ENCODE measurements at regions not wholly inside any gene's neighbourhood (a gene's known extent, or its start where the extent isn't known, plus 50 kb on each side); places are given as distances from the start of the nearest gene placed in this dataset.

DNA sequence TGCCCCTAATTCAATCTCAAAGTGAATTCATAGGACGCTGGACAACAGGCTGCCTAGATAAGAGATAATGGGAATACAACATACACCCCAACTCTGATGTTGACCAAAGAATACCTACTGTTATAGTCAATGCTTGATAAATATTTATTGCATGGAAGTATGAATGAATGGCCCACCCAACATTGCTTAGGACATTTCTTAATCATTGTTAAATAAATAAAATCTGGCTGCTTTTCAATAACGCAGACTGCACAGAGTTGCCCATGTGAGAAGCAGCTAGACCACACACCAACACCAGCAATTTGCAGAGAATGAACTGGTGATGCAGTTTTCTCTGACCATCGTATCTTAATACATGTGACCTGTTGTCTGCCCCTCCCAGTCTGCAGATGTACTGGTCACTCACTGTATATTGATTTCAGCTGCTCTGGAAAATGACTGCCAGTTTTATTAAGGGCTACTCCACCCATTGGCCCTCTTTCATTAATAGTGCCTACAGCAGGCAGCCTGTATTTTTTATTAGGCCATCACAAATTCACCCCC is 236.2 kb upstream of the WWC1 start:
- 59 to 71% methylated on average over 3 of the region's 3 CpGs for WGBS, 2 donors
- ATAC-seq (no peak), DNase-seq (no peak)
- H3K9me3 ChIP-seq = no peaks in the 10 kb centered on the region
- intact Hi-C loops (cut with DNase I) = no loop called here
- no peaks in the 10 kb centered on the region for H3K4me1 ChIP-seq
- H3K27ac ChIP-seq = no peak overlapping the region
- H3K36me3 ChIP-seq (replicated peaks in 1 of 2; ENCODE audit: insufficient read depth in 1 of 2, low read depth in 2 of 2) = no peaks in the 10 kb centered on the region
- H3K4me3 ChIP-seq = no peak overlapping the region
- H3K27me3 ChIP-seq = no peaks in the 10 kb centered on the region
- no peak for TF ChIP-seq POLR2A (IDR thresholded peaks at IDR 0.05)
- TF ChIP-seq, protein P1, sequence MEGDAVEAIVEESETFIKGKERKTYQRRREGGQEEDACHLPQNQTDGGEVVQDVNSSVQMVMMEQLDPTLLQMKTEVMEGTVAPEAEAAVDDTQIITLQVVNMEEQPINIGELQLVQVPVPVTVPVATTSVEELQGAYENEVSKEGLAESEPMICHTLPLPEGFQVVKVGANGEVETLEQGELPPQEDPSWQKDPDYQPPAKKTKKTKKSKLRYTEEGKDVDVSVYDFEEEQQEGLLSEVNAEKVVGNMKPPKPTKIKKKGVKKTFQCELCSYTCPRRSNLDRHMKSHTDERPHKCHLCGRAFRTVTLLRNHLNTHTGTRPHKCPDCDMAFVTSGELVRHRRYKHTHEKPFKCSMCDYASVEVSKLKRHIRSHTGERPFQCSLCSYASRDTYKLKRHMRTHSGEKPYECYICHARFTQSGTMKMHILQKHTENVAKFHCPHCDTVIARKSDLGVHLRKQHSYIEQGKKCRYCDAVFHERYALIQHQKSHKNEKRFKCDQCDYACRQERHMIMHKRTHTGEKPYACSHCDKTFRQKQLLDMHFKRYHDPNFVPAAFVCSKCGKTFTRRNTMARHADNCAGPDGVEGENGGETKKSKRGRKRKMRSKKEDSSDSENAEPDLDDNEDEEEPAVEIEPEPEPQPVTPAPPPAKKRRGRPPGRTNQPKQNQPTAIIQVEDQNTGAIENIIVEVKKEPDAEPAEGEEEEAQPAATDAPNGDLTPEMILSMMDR (IDR thresholded peaks at IDR 0.05) = no peak

- no peaks in the 10 kb centered on the region for H3K9me3 ChIP-seq
- H3K27ac ChIP-seq = no peak overlapping the region
- ATAC-seq = no peak
- H3K27me3 ChIP-seq = no peaks in the 10 kb centered on the region
- DNase-seq = no peak
- 27 to 33% methylated on average over 1 of the region's 1 CpG for WGBS, 2 donors
- no peak for TF ChIP-seq POLR2A (IDR thresholded peaks at IDR 0.05)
- TF ChIP-seq, protein P1 (IDR thresholded peaks at IDR 0.05) = no peak
- no peaks in the 10 kb centered on the region for H3K4me1 ChIP-seq
- intact Hi-C loops (cut with DNase I) = no loop called here
- H3K36me3 ChIP-seq (replicated peaks in 1 of 2; ENCODE audit: insufficient read depth in 1 of 2, low read depth in 2 of 2) = no peaks in the 10 kb centered on the region
- H3K4me3 ChIP-seq = no peak overlapping the region
Observed at GRCh38 chr5:168055961-168056360, 235.5 kb upstream of the WWC1 start.

DNA sequence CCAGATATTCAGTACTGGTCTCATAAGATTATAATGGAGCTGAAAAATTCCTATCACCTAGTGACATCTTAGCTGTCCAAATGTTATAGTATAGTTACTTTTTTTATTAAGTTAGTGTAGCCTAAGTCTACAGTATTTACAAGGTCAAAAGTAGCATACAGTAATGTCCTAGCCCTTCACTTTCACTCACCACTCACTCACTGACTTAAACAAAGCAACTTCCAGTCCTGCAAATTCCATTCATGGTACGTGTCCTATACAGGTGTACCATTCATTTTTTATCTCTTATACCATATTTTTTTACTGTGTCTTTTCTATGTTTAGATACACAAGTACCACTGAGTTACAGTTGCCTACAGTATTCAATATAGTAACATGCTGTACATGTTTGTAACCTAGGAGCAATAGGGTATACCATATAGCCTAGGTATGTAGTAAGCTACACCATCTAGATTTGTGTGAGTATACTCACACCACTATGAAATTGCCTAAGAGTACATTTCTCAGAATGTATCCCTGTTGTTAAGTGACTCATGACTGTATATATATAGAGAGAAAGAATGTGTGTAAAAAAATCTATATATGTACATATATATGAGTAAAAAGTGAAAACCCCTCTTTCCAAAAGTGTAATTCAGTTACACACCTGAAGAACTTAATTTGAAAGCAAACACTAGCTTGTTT is 234.8 kb upstream of the WWC1 start:
- intact Hi-C loops (cut with DNase I) = no loop called here
- no peaks in the 10 kb centered on the region for H3K9me3 ChIP-seq
- no peak for TF ChIP-seq POLR2A (IDR thresholded peaks at IDR 0.05)
- TF ChIP-seq, protein P1 (IDR thresholded peaks at IDR 0.05) = no peak
- H3K36me3 ChIP-seq (replicated peaks in 1 of 2; ENCODE audit: insufficient read depth in 1 of 2, low read depth in 2 of 2) = no peaks in the 10 kb centered on the region
- H3K4me3 ChIP-seq = no peak overlapping the region
- H3K27ac ChIP-seq = no peak overlapping the region
- H3K27me3 ChIP-seq = no peaks in the 10 kb centered on the region
- DNase-seq (no peak), ATAC-seq (no peak)
- H3K4me1 ChIP-seq = no peaks in the 10 kb centered on the region
- WGBS, 2 donors = 86 to 91% methylated on average over 1 of the region's 1 CpG

- 53 to 63% methylated on average over 7 of the region's 7 CpGs for WGBS, 2 donors
- intact Hi-C loops (cut with DNase I) = no loop called here
- Histone ChIP-seq H3K9me3 (no peaks in the 10 kb centered on the region), H3K4me3 (no peak overlapping the region), H3K27me3 (no peaks in the 10 kb centered on the region), H3K4me1 (no peaks in the 10 kb centered on the region), H3K36me3 (replicated peaks in 1 of 2; ENCODE audit: insufficient read depth in 1 of 2, low read depth in 2 of 2) (no peaks in the 10 kb centered on the region), H3K27ac (no peak overlapping the region)
- TF ChIP-seq, protein P1 (IDR thresholded peaks at IDR 0.05) = no peak
- no peak for TF ChIP-seq POLR2A (IDR thresholded peaks at IDR 0.05)
- no peak for ATAC-seq
- DNase-seq = no peak
Observed at GRCh38 chr5:168057905-168058304, 233.5 kb upstream of the WWC1 start.

DNA sequence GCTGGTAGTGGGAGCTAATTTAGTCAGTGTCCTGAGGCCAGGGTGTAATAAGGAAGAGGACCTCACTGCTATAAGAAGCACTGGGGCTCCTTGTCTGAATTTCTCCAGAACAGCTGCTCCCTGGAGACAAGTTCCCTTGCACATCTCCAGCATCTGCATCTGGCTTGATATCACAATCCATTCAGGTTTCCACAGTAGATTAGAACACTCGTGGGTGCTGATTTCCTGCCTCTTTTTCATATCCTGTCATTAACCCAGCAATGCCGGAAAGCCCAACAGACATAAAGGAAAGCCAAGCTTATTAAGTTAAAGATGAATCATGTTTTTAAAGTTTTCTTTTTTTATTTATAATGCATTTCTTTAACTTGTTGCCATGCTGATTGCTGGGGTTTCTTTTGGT is 232.3 kb upstream of the WWC1 start:
- WGBS, 2 donors = 42 to 63% methylated on average over 2 of the region's 2 CpGs
- Histone ChIP-seq H3K4me3 (no peak overlapping the region), H3K27ac (no peak overlapping the region), H3K9me3 (no peaks in the 10 kb centered on the region), H3K27me3 (no peaks in the 10 kb centered on the region), H3K36me3 (replicated peaks in 1 of 2; ENCODE audit: insufficient read depth in 1 of 2, low read depth in 2 of 2) (no peaks in the 10 kb centered on the region), H3K4me1 (no peaks in the 10 kb centered on the region)
- TF ChIP-seq, protein P1 (IDR thresholded peaks at IDR 0.05) = no peak
- TF ChIP-seq POLR2A (IDR thresholded peaks at IDR 0.05) = no peak
- no peak for ATAC-seq
- DNase-seq = no peak
- intact Hi-C loops (cut with DNase I) = no loop called here
